ENCODE measurements at regions not wholly inside any gene's neighbourhood (a gene's known extent, or its start where the extent isn't known, plus 50 kb on each side); places are given as distances from the start of the nearest gene placed in this dataset.

GRCh38 chr13:99693351-99693750, 192.1 kb downstream of the TM9SF2 start:
- TF ChIP-seq, protein P1, sequence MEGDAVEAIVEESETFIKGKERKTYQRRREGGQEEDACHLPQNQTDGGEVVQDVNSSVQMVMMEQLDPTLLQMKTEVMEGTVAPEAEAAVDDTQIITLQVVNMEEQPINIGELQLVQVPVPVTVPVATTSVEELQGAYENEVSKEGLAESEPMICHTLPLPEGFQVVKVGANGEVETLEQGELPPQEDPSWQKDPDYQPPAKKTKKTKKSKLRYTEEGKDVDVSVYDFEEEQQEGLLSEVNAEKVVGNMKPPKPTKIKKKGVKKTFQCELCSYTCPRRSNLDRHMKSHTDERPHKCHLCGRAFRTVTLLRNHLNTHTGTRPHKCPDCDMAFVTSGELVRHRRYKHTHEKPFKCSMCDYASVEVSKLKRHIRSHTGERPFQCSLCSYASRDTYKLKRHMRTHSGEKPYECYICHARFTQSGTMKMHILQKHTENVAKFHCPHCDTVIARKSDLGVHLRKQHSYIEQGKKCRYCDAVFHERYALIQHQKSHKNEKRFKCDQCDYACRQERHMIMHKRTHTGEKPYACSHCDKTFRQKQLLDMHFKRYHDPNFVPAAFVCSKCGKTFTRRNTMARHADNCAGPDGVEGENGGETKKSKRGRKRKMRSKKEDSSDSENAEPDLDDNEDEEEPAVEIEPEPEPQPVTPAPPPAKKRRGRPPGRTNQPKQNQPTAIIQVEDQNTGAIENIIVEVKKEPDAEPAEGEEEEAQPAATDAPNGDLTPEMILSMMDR (IDR thresholded peaks at IDR 0.05), result no peak
- no peak for TF ChIP-seq POLR2A (IDR thresholded peaks at IDR 0.05)
